Immature natural killer cell (primary cell): ENCODE measurements at regions not wholly inside any gene's neighbourhood (a gene's known extent, or its start where the extent isn't known, plus 50 kb on each side); places are given as distances from the start of the nearest gene placed in this dataset.

Experiments
- DNase-seq, 3 donors: peaks; one replicate each; pipeline ENCODE4 v3.0.0; 2022; ENCODE audit warnings: mixed read lengths in 1 of 3
- H3K27ac Mint-ChIP-seq, 6 donors: one replicate each; pipeline ENCODE4 v1.8.0; 2020; ENCODE audit warnings: mixed read lengths in 6 of 6, mild to moderate bottlenecking in 5 of 6, inconsistent platforms in 4 of 6, moderate library complexity in 3 of 6
- H3K27me3 Mint-ChIP-seq, 3 donors: one replicate each; pipeline ENCODE4 v1.8.0; 2020 to 2021; ENCODE audit warnings: low read depth in 3 of 3, mild to moderate bottlenecking in 3 of 3, mixed read lengths in 3 of 3, moderate library complexity in 3 of 3, inconsistent platforms in 1 of 3
- H3K36me3 Mint-ChIP-seq, 3 donors: one replicate each; pipeline ENCODE4 v1.8.0; 2020; ENCODE audit warnings: mixed read lengths in 3 of 3, inconsistent platforms in 2 of 3, mild to moderate bottlenecking in 2 of 3
- H3K4me1 Mint-ChIP-seq, 2 donors: one replicate each; pipeline ENCODE4 v1.8.0; 2020; ENCODE audit warnings: inconsistent platforms in 2 of 2, mild to moderate bottlenecking in 2 of 2, mixed read lengths in 2 of 2, moderate library complexity in 1 of 2
- H3K4me3 Mint-ChIP-seq, 5 donors: one replicate each; pipeline ENCODE4 v1.8.0; 2020; ENCODE audit warnings: mild to moderate bottlenecking in 5 of 5, mixed read lengths in 5 of 5, inconsistent platforms in 3 of 5, moderate library complexity in 3 of 5
- H3K9me3 Mint-ChIP-seq, 6 donors: one replicate each; pipeline ENCODE4 v1.8.0; 2020; ENCODE audit warnings: mild to moderate bottlenecking in 6 of 6, mixed read lengths in 6 of 6, inconsistent platforms in 4 of 6, moderate library complexity in 3 of 6

GRCh38 chr20:56805966-56806365 is 176.9 kb downstream of the TFAP2C start:
- Mint-ChIP-seq H3K27me3 (peaks cover 4 to 9% (median 6%) of the 10 kb centered on the region in 3 donors), H3K4me1 (no peaks in the 10 kb centered on the region), H3K4me3 (no peak overlapping the region), H3K9me3 (peaks cover 0 to 4% (median 0%) of the 10 kb centered on the region in 6 donors), H3K36me3 (no peaks in the 10 kb centered on the region), H3K27ac (no peak overlapping the region)
- no peak for DNase-seq

GRCh38 chr20:56806952-56807517 is 177.9 kb downstream of the TFAP2C start:
- Mint-ChIP-seq H3K4me3 (no peak overlapping the region), H3K27me3 (peaks cover 4 to 11% (median 9%) of the 10 kb centered on the region in 3 donors), H3K4me1 (no peaks in the 10 kb centered on the region), H3K27ac (no peak overlapping the region), H3K9me3 (peaks cover 0 to 4% (median 0%) of the 10 kb centered on the region in 6 donors), H3K36me3 (no peaks in the 10 kb centered on the region)
- DNase-seq: no peak

- Mint-ChIP-seq H3K9me3 (peaks cover 0 to 4% (median 0%) of the 10 kb centered on the region in 6 donors), H3K4me1 (no peaks in the 10 kb centered on the region), H3K27ac (no peak overlapping the region), H3K36me3 (no peaks in the 10 kb centered on the region), H3K4me3 (no peak overlapping the region), H3K27me3 (peaks cover 4 to 11% (median 9%) of the 10 kb centered on the region in 3 donors)
- DNase-seq: no peak
Observed at GRCh38 chr20:56808117-56808725, 179.1 kb downstream of the TFAP2C start.

GRCh38 chr20:56808732-56809131 is 179.6 kb downstream of the TFAP2C start:
- no peaks in the 10 kb centered on the region for H3K36me3 Mint-ChIP-seq
- H3K4me3 Mint-ChIP-seq: no peak overlapping the region
- peaks cover 4 to 11% (median 9%) of the 10 kb centered on the region in 3 donors for H3K27me3 Mint-ChIP-seq
- no peaks in the 10 kb centered on the region for H3K4me1 Mint-ChIP-seq
- H3K9me3 Mint-ChIP-seq: peaks cover 0 to 4% (median 0%) of the 10 kb centered on the region in 6 donors
- no peak overlapping the region for H3K27ac Mint-ChIP-seq
- DNase-seq: no peak

GRCh38 chr20:56809668-56810067 is 180.6 kb downstream of the TFAP2C start:
- no peaks in the 10 kb centered on the region for H3K36me3 Mint-ChIP-seq
- no peak for DNase-seq
- no peaks in the 10 kb centered on the region for H3K4me1 Mint-ChIP-seq
- H3K27me3 Mint-ChIP-seq: peaks cover 4 to 11% (median 9%) of the 10 kb centered on the region in 3 donors
- peaks cover 0 to 4% (median 0%) of the 10 kb centered on the region in 6 donors for H3K9me3 Mint-ChIP-seq
- no peak overlapping the region for H3K4me3 Mint-ChIP-seq
- no peak overlapping the region for H3K27ac Mint-ChIP-seq

DNA sequence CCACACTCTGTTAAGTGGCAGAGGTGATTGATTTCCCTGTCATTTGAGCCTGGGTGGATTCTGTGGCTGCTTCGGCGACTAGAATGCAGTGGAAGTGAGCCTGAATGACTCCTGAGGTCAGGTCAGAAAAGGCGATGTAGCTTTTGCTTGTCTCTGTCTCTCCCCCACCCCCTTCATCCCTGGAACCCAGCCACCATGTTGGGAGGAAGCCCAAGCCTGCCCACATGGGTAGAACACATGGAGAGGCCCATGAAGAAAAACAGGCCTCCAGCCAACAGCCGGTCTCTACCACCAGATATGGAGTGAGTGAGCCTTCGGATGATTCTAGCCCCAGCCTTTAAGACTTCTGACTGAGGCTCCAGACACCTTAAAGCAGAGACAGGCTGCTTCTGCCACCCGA is 181.0 kb downstream of the TFAP2C start:
- Mint-ChIP-seq H3K36me3 (no peaks in the 10 kb centered on the region), H3K27ac (no peak overlapping the region), H3K9me3 (peaks cover 0 to 4% (median 0%) of the 10 kb centered on the region in 6 donors), H3K4me1 (no peaks in the 10 kb centered on the region), H3K27me3 (peaks cover 4 to 11% (median 9%) of the 10 kb centered on the region in 3 donors), H3K4me3 (no peak overlapping the region)
- no peak for DNase-seq

DNA sequence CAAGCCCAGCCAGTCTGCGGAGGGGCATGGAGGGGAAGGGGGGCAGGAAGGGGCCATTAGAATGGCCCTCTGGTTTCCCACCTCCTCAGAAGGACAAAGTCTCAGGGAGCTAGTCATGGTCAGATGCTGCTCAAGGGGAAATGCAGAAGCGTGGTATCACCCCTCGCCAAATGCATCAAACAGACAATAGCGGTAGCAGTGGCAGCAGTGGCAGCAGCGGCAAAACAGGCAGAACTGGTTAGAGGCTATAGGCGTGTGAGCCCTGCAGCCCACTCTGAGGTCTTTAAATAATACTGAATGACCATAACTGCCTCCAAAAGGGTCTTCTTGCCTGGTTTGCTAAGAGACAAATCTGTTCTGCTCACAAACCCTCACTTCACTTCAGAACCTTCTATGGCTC is 186.7 kb downstream of the TFAP2C start:
- Mint-ChIP-seq H3K4me1 (no peaks in the 10 kb centered on the region), H3K27me3 (peaks cover 0 to 6% (median 2%) of the 10 kb centered on the region in 3 donors), H3K9me3 (peaks cover 0 to 3% (median 0%) of the 10 kb centered on the region in 6 donors), H3K4me3 (no peak overlapping the region), H3K27ac (no peak overlapping the region), H3K36me3 (no peaks in the 10 kb centered on the region)
- DNase-seq: no peak

DNA sequence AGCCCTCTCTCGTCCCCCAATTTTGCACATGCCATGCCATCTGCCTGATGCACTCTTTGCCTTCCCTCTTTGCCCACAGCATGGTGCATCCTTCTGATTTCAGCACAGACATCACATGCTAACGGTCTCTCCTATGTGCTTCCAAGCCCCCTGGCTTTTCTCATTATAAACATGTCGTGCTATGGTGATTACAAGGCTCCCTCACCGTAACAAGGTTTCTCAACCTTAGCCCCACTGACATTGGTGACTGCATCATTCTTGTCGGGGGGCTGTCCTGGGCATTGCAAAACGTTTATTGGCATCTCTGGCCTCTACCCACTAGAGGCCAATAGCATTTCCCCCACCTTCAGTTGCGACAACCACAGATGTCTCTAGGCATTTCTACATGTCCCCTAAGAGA is 187.2 kb downstream of the TFAP2C start:
- H3K9me3 Mint-ChIP-seq: peaks cover 0 to 3% (median 0%) of the 10 kb centered on the region in 6 donors
- H3K4me1 Mint-ChIP-seq: no peaks in the 10 kb centered on the region
- DNase-seq: no peak
- H3K27ac Mint-ChIP-seq: no peak overlapping the region
- H3K36me3 Mint-ChIP-seq: no peaks in the 10 kb centered on the region
- H3K27me3 Mint-ChIP-seq: peaks cover 1 to 5% (median 4%) of the 10 kb centered on the region in 3 donors
- H3K4me3 Mint-ChIP-seq: no peak overlapping the region

DNA sequence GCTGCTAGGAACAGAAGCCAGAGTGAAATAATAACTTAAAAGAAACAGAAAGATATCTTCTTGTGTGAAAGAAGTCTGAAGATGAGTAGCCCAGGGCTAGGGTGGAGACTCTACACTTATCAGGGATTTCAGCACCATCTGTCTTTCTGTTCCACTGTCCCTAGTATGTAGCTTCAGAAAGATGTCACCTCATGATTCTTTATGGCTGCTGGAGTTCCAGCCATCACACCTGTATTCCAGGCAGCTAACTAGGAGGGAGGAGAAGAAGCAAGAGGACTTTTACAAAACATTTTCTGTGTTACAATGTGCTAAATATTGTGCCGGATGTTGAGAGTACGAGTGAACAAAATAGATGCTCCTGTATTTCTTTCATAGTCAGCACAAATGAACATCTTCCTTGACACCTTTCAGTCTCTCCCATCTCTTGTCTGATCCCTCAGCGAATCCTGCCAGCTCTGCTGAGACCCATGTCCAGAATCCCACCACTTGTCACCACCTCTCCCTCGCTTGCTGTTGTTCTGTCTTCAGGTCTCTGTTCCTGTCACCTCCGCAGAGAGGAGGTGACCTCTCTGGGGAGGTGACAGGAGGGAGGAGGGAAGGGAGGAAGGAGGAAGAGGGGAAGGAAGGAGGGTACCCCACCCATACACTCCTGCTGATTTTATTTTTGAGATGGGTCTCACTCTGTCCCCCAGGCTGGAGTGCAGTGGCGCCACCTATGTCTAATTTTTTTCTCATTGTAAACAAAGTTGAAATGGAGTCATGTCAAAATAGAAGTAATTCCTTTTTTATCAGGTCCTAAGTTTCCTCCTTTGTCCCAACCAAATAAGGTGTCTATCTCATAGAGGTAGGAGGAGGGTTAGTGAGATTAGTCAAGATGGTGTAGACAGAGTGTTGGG is 188.9 kb downstream of the TFAP2C start:
- Mint-ChIP-seq H3K4me1 (no peaks in the 10 kb centered on the region), H3K27me3 (peaks cover 0 to 5% (median 4%) of the 10 kb centered on the region in 3 donors), H3K36me3 (no peaks in the 10 kb centered on the region), H3K9me3 (peaks cover 0 to 3% (median 0%) of the 10 kb centered on the region in 6 donors), H3K27ac (no peak overlapping the region), H3K4me3 (no peak overlapping the region)
- no peak for DNase-seq

GRCh38 chr20:56820984-56821383 is 191.9 kb downstream of the TFAP2C start:
- no peak for DNase-seq
- H3K4me3 Mint-ChIP-seq: no peak overlapping the region
- no peak overlapping the region for H3K27ac Mint-ChIP-seq
- no peaks in the 10 kb centered on the region for H3K4me1 Mint-ChIP-seq
- peaks cover 1 to 5% (median 4%) of the 10 kb centered on the region in 3 donors for H3K27me3 Mint-ChIP-seq
- peaks cover 0 to 3% (median 0%) of the 10 kb centered on the region in 6 donors for H3K9me3 Mint-ChIP-seq
- no peaks in the 10 kb centered on the region for H3K36me3 Mint-ChIP-seq

GRCh38 chr20:56826306-56826704 is 197.2 kb downstream of the TFAP2C start:
- Mint-ChIP-seq H3K27ac (no peak overlapping the region), H3K4me3 (no peak overlapping the region), H3K4me1 (no peaks in the 10 kb centered on the region), H3K27me3 (peaks cover 7 to 10% (median 9%) of the 10 kb centered on the region in 3 donors), H3K36me3 (no peaks in the 10 kb centered on the region), H3K9me3 (no peaks in the 10 kb centered on the region)
- no peak for DNase-seq

GRCh38 chr20:56826705-56827665 is 197.9 kb downstream of the TFAP2C start:
- Mint-ChIP-seq H3K27me3 (peaks cover 8 to 10% (median 10%) of the 10 kb centered on the region in 3 donors), H3K9me3 (no peaks in the 10 kb centered on the region), H3K36me3 (no peaks in the 10 kb centered on the region), H3K4me1 (no peaks in the 10 kb centered on the region), H3K4me3 (no peak overlapping the region), H3K27ac (no peak overlapping the region)
- DNase-seq: no peak

DNA sequence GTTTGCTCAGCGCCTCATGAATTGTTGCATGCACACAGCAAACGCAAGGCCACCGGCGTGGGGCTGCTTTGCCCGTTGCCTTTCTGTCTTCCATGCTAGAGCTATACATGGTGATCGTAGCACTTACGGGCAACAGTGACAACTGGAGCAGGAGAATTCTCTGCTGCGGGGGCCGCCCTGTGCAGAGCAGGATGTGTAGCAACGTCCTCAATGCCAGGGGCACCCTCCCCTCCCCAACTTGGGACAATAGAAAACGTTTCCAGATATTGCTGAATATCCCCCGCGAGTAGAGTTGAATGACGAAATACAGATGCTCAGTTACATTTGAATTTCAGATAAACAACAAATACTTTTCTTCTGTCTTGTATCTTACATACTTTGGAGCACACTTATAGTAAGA is 198.7 kb downstream of the TFAP2C start:
- DNase-seq: no peak
- no peak overlapping the region for H3K27ac Mint-ChIP-seq
- H3K4me1 Mint-ChIP-seq: no peaks in the 10 kb centered on the region
- no peak overlapping the region for H3K4me3 Mint-ChIP-seq
- H3K9me3 Mint-ChIP-seq: no peaks in the 10 kb centered on the region
- H3K36me3 Mint-ChIP-seq: no peaks in the 10 kb centered on the region
- H3K27me3 Mint-ChIP-seq: peaks cover 8 to 10% (median 10%) of the 10 kb centered on the region in 3 donors
